ENCODE measurements at regions not wholly inside any gene's neighbourhood (a gene's known extent, or its start where the extent isn't known, plus 50 kb on each side); places are given as distances from the start of the nearest gene placed in this dataset.

- DNase-seq (ENCODE audit: low read depth), result peak; percentile 96
- H3K4me3 ChIP-seq (ENCODE audit: low read depth, low read length), result no peak overlapping the region
Observed at GRCh38 chr6:23174781-23175361, 605.5 kb downstream of the HDGFL1 start.

- peak; percentile 60 for DNase-seq (ENCODE audit: low read depth)
- H3K4me3 ChIP-seq (ENCODE audit: low read depth, low read length), result no peak overlapping the region
Observed at GRCh38 chr6:23175391-23175790, 606.0 kb downstream of the HDGFL1 start.

DNA sequence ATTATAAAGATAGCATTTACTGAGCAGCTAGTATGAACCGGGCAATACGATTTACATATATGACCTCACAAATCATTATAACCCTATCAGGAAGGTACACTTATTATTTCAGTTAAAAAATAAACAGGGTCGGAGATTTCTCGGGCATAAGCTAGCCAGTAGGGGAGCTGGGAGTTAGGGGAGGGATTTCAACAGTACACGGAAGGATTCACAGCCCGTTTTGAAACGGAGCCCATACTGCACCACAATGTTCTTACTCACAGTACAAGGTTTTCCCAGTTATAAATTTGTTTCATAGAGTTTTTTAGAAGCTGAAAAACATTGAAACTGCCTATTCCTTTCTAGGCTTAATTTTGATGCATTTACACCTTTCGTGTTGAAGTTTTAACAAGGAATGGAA, 607.1 kb downstream of the HDGFL1 start:
- DNase-seq (ENCODE audit: low read depth), result no peak
- no peak overlapping the region for H3K4me3 ChIP-seq (ENCODE audit: low read depth, low read length)

DNA sequence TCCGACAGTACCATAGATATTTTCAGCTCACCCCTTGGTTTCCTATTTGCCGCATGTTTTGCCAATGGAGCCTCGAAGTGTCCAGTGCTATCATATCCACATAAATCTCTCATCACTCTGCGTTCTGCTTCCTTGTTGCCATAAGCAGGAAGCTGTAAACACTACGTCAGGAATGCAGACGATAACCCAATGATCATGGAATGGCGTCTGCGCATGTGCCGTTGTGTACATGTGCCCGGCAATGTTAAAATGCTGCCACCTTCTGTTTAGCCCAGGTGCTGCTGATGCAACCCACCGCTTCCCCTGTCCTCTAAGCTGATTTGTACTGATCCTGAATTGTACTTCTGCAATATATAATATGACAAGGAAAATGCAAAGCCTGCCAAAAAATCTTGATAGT, 607.5 kb downstream of the HDGFL1 start:
- no peak for DNase-seq (ENCODE audit: low read depth)
- H3K4me3 ChIP-seq (ENCODE audit: low read depth, low read length), result no peak overlapping the region

GRCh38 chr6:23177806-23178205, 608.4 kb downstream of the HDGFL1 start:
- DNase-seq (ENCODE audit: low read depth), result no peak
- H3K4me3 ChIP-seq (ENCODE audit: low read depth, low read length), result no peak overlapping the region

DNA sequence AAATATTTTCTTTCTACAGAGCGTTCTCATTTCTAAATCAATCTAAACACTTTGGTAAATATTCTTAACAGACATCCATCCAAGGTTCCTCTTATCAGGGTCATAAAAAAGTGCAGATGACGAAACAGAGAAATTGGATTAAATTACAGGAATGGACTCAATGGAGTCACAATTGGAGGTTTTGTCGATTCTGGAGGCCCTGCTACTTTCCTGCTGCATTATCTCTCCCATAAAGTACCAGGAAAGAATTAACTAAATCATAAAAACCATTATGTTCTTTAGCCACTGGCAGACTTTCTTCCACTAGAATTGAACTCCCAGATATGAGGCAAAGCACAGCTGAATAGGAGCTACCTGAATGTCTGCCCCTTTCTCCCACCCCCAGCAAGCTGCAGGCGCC, 610.6 kb downstream of the HDGFL1 start:
- H3K4me3 ChIP-seq (ENCODE audit: low read depth, low read length), result no peak overlapping the region
- no peak for DNase-seq (ENCODE audit: low read depth)

DNA sequence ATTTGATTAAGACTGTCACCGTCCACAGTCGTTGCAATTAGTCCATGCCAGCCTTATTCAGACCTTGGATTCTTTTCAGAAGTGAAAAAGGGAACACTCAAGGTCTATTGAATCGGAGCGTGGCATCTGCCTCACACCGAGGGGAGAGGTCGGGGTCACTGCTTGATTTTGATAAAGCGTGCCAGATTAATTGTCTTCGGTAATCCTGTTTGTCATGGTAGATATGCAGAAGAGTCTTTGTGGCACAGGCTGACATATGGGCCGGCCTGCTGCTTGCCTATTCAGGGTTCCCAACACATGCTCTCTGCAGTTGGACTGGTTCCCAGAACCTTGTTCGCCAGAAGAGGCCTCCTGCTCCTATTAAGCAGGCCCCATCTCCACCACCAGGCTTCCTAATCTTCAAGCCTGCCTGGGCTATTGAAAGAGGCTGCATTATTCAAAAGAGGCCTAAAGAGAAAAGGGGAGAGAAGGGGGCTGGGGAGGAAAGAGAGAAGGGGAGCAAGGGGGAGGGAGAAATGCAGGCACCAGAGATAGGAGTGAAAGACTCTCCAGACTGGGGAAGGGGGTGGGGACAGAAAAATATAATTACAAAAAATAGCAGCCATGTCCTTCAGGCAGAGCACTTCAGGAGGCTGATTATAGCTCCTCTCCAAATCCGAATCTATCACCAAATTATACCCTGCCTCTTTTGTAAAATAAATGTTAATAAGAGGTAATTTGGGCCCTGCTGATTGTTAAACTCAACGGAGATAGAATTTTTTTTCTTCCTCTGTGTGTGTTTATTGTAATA, 611.3 kb downstream of the HDGFL1 start:
- DNase-seq (ENCODE audit: low read depth), result peak; percentile 80
- H3K4me3 ChIP-seq (ENCODE audit: low read depth, low read length), result no peak overlapping the region

GRCh38 chr6:23181356-23182110, 612.2 kb downstream of the HDGFL1 start:
- no peak for DNase-seq (ENCODE audit: low read depth)
- no peak overlapping the region for H3K4me3 ChIP-seq (ENCODE audit: low read depth, low read length)

DNA sequence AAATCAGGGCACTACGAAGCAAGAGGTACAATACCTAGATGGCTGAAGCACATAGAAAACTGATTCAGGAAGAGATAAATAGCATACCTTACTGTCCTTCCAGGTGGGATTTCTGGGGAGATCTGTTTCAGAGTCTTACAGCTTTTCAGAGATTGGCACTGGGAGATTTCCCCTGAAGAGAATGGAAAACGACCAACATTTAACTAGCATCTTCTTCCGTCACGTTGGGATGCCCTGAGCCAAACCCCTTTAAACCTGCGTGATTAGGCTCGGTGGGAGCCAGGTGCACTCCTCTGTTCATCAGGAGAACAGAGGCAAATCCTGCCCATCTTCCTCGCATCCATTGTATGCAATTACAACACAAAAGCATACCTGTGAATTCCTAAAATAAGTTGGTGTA, 614.5 kb downstream of the HDGFL1 start:
- DNase-seq (ENCODE audit: low read depth), result no peak
- H3K4me3 ChIP-seq (ENCODE audit: low read depth, low read length), result no peak overlapping the region

GRCh38 chr6:23184351-23184750, 615.0 kb downstream of the HDGFL1 start:
- no peak overlapping the region for H3K4me3 ChIP-seq (ENCODE audit: low read depth, low read length)
- no peak for DNase-seq (ENCODE audit: low read depth)

DNA sequence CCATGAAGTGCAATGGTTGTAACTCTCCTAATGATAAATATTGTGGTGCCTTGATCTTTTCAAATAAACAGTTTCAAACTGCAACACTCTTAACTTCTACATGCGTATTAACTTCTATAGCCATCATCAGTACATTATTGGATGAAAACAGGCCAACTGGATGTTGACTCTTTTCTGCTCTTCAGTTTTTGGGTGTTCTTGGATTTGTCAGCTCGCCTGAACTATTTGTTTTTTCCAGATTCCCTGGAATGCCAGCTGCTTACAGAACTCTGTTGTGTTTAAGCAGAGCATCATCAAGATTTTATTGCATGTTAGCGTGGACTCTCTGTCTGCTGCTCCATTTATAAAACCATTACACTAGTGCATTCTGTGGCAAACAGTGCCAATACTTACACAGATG, 626.1 kb downstream of the HDGFL1 start:
- no peak overlapping the region for H3K4me3 ChIP-seq (ENCODE audit: low read depth, low read length)
- no peak for DNase-seq (ENCODE audit: low read depth)

GRCh38 chr6:23199541-23199940, 630.2 kb downstream of the HDGFL1 start:
- no peak for DNase-seq (ENCODE audit: low read depth)
- no peak overlapping the region for H3K4me3 ChIP-seq (ENCODE audit: low read depth, low read length)

GRCh38 chr6:23200946-23201345, 631.6 kb downstream of the HDGFL1 start:
- no peak for DNase-seq (ENCODE audit: low read depth)
- H3K4me3 ChIP-seq (ENCODE audit: low read depth, low read length), result no peak overlapping the region

GRCh38 chr6:23202207-23202606, 632.8 kb downstream of the HDGFL1 start:
- no peak for DNase-seq (ENCODE audit: low read depth)
- H3K4me3 ChIP-seq (ENCODE audit: low read depth, low read length), result no peak overlapping the region

DNA sequence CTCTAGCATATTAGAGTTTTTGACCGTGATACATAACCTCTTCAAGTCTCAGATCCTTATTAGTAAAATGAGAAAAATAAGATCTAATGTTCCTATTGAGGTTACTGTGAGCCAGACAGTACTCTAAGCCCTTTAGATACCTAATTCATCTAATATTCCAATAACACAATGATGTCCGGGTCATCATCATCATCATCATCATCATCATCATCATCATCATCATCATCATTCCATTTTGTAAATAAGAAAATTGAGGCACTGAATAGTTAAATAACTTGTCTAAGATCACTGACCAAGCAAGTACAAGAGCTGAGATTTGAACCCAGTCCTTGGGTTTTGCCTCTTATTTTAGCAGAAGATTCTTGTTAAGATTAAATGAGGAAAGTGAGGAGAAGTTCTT, 643.0 kb downstream of the HDGFL1 start:
- no peak for DNase-seq (ENCODE audit: low read depth)
- no peak overlapping the region for H3K4me3 ChIP-seq (ENCODE audit: low read depth, low read length)

DNA sequence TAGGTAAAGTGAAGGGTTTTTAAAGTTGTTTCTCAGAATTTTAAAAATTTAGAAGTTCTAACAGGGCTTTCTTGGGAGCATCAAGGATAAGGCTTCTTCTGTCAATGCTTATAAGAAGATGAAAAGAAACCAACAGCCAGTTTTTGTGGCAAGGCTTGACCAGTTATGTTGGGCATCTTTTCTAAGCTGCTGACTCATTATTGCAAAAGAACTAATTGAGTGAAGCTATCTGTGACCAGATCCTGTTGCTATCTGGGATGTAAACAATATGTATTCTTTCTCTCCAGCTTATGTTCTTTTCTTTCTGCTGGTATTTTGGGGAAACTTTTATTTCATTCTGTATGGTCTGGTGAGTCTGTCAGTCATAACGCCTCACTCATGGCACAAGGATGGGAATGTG, 643.8 kb downstream of the HDGFL1 start:
- DNase-seq (ENCODE audit: low read depth), result peak; percentile 37
- no peak overlapping the region for H3K4me3 ChIP-seq (ENCODE audit: low read depth, low read length)

GRCh38 chr6:23213651-23214050, 644.3 kb downstream of the HDGFL1 start:
- DNase-seq (ENCODE audit: low read depth), result peak; percentile 18
- H3K4me3 ChIP-seq (ENCODE audit: low read depth, low read length), result no peak overlapping the region

GRCh38 chr6:23218751-23219150, 649.4 kb downstream of the HDGFL1 start:
- DNase-seq (ENCODE audit: low read depth), result peak; percentile 2
- no peak overlapping the region for H3K4me3 ChIP-seq (ENCODE audit: low read depth, low read length)

- no peak overlapping the region for H3K4me3 ChIP-seq (ENCODE audit: low read depth, low read length)
- DNase-seq (ENCODE audit: low read depth), result no peak
Observed at GRCh38 chr6:23222724-23223123, 653.4 kb downstream of the HDGFL1 start.

GRCh38 chr6:23224540-23224939, 655.2 kb downstream of the HDGFL1 start:
- H3K4me3 ChIP-seq (ENCODE audit: low read depth, low read length), result no peak overlapping the region
- DNase-seq (ENCODE audit: low read depth), result no peak
